Stomach (tissue), 4 donors: ENCODE measurements at regions not wholly inside any gene's neighbourhood (a gene's known extent, or its start where the extent isn't known, plus 50 kb on each side); places are given as distances from the start of the nearest gene placed in this dataset.

Experiments used
- CTCF ChIP-seq, 7 experiments: fragments of 450-650 bp in 4 of 7; fragments of 200-600 bp in 3 of 7; sonication (generic) in 3 of 7; IDR thresholded peaks; one replicate each; pipeline ENCODE4 v1.5.1; 2016 to 2019; ENCODE audit warnings: antibody characterized with exemption in 7 of 7, control low read depth in 2 of 7, mild to moderate bottlenecking in 1 of 7
- POLR2A ChIP-seq, 4 donors: fragments of 450-650 bp; IDR thresholded peaks; one replicate each; pipeline ENCODE4 v1.6.1; 2016; ENCODE audit warnings: antibody characterized with exemption in 4 of 4, control low read depth in 2 of 4, mild to moderate bottlenecking in 1 of 4, moderate library complexity in 1 of 4

GRCh38 chr20:50367104-50367674 is 143.0 kb upstream of the PTPN1 start:
- TF ChIP-seq CTCF (IDR thresholded peaks at IDR 0.05) (no peak), POLR2A (IDR thresholded peaks at IDR 0.05) (no peak)
